GM19324 (cell line): ENCODE measurements at regions not wholly inside any gene's neighbourhood (a gene's known extent, or its start where the extent isn't known, plus 50 kb on each side); places are given as distances from the start of the nearest gene placed in this dataset.

Experiments used
- ATAC-seq: cut with Tn5 transposase; IDR thresholded peaks from one replicate; pipeline ENCODE4 v1.9.1; 2021; ENCODE audit warnings: mild to moderate bottlenecking, moderate library complexity; ENCODE audit not compliant: unreplicated experiment, low FRiP score

DNA sequence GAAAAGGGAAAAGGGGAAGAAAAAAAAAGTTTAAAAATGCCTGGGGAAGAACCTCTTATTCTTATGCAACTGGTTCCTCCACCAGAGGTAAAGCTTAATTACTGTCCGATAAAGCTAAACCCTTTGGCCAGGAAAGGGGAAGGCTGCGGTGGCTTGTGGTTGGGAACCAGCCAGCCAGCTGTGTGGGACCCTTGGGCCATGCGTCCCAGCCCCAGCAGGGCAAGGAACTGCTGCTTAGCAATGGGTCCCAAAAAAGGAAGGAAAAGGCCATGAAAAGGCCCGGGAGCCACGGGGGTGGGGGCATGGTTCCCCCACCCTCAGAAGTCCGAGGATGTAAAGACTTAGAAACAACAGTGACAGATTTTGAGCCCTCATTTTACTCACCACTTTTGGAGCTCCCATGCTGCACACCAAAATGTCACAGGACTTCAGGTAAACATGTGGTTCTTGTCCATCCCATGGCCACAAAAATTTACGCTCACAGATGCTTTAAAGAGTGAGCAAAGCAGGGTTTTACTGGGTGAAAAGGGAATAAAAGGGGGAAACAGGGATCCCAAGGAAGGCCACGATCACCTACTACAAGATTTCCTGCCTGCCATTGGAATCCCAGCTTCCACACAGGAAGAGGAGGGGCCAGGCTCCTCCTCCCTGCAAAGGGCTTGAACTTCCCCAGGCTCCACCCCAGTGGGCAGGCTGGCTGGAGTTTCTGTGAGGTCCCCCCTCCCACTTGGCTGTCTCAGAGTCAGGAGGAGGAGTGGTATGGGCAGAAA lies 1234.7 kb upstream of the GJE1 start:
- ATAC-seq: no peak

DNA sequence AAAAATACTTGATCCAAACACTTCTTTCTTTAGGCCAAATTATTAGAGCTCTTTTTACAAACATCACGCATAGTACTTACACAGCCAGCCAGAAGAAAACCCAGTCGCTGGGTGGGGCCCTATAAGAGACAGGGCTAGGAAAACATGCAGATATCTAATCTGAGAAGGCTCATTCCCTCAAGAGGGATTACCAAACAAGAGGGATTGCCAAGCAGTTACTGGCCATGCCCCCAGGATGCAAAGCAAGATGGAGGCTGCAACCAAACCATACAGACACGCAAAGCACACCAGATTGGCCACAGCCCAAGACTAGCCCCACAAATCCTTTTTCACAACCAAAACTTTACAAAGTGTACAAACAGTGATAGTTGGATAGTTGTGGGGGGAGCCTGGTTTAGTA lies 1235.4 kb upstream of the GJE1 start:
- ATAC-seq: no peak

DNA sequence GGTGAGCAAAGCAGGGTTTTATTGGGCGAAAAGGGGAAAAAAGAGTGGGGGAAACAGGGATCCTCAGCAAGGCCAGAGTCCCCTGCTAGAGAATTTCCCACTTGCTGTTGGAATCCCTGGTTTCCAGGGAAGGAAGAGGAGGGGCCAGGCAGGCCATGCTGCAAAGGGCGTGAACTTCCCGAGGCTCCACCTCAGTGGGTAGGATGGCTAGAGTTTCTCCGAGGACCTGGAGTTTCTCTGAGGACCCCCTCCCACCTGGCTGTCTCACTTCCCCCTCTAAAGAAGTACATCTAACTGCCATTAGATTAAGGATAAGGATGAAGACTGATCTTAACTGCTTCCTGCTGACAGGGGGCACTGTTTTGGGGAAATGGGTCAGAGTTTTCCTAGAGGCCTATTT lies 1239.3 kb upstream of the GJE1 start:
- no peak for ATAC-seq

DNA sequence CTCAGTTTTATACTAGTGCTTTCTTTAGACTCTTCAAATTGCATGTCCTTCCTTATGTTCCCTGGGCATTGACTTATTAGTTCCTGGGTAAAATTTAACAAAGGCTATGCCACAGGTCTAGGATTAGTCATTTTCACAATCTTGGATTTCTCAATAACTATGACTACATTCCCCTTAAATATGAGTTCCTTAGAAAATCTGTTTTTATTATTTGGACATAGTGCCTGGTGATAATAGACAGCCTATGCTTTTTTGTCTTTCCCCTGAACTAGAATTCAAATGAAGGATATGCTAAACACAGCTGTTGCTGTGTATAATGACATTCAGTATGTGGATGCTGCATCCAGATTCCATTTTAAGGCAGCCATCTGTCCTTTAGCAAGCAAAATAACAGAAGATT lies 1252.8 kb upstream of the GJE1 start:
- no peak for ATAC-seq

DNA sequence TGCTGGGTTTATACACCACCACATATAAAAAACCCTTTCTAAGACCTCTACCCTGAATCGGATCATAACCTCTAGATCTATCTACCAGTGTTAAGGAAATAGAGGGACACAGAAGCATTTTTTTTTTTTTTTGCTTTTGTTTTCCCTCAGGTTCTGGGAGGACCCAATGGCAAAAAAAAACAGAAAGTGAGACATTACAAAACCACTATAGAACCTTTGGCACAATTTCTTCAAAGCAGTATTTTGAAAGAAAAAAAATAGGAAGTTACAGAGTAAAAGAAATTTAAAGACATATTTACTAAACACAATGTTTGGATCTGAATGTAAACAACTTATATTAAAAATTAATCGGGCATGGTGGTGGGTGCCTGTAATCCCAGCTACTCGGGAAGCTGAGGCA lies 1258.7 kb upstream of the GJE1 start:
- no peak for ATAC-seq

DNA sequence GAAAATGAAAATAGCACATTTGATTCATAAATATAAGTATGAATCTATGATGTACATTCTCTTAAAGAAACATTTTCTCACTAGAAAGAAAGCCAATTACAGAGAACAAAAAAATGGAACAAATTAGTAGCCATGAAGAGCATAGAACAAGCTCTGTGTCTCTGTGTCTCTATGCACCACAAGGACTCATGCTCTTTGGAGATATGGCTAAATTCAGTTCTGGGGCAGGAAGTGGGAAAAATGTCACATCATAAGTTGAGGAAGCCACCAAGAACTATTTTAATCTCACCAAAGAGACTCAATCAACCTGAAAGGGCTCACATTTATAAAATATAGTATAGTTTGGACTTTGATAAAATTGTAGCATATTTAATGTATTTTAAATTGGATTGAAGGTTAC lies 1259.8 kb upstream of the GJE1 start:
- no peak for ATAC-seq

DNA sequence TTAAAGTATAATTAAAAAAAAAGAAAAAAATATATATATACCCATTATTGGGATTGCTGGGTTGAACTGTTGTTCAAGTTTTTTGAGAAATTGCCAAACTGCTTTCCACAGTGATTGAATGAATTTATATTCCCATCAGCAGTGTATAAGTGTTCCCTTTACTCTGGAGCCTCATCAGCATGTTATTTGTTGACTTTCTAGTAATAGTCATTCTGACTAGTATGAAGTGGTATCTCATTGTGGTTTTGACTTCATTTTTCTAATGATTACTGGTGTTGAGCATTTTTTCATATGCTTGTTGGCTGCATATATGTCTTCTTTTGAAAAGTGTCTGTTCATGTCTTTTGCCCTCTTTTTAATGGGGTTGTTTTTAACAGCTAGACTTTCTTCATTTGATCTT lies 1260.8 kb upstream of the GJE1 start:
- ATAC-seq: no peak

DNA sequence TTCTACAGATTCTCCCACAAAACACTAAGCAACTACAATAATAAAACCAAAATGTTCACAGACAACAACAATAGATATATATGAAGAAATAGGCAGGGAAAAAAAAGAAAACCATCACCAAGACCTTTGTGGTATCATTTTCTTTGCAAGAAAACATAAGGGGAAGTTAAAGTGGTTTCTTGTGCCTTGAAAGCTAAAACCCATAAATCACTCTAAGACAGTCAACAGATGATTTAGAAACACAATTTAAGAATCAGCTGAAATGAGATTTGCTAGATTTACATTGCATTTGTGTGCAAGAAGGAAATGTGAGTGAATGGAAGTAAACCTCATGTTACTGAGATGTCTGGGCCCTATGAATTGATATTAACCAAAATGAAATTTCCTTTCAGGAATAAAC lies 1265.4 kb upstream of the GJE1 start:
- ATAC-seq: no peak

DNA sequence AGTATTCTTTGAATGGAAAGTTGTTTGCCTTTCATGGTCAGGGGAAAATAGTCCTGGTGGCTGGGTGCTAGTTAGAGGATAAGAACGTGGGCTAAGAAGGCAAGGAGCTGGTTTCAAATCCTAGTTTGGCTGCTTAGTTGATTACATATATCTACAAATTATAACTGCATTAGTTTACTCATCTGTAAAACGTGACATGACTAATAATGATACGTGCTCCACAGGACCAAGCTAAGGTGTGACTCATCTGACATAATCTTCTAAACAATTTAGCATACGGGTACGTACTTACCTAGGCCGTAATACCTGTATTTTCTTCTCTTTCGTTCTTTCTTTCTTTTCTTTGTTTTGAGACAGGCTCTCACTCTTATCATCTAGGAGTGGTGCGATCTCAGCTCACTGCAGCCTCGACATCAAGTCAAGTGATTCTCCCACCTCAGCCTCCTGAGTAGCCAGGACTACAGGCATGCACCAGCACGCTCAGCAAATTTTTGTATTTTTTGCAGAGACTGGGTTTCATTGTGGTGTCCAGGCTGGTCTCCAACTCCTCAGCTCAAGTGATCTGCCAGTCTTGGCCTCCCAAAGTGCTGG lies 1274.2 kb upstream of the GJE1 start:
- no peak for ATAC-seq

DNA sequence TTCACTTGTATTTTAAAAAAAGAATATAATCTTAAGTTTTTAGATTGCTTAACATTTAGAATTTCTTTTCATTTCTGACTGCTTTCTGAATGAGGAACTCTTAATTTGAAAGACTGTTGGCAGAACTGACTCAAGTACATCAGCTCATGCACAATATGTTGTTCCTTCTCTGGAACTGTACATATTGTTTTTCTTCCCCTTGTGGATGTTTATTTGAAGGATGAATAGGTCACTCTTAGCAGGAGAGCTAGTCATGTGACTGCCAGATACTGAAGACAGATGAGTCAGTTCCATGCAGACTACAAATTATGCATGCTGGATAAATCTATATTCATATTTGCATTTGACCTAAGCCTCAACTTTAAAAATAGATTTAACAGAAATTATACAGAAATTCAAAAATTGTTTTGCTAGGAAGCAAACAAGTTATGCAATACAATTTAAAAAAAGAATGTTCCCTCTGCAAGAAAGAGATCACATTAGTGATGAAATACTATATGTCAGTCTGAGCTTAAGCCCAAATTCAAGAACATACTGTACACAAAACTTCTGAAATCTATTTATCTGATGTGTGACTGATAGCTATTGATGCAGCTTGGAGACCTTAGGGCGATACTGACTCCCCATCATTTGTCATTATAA lies 1274.9 kb upstream of the GJE1 start:
- no peak for ATAC-seq

DNA sequence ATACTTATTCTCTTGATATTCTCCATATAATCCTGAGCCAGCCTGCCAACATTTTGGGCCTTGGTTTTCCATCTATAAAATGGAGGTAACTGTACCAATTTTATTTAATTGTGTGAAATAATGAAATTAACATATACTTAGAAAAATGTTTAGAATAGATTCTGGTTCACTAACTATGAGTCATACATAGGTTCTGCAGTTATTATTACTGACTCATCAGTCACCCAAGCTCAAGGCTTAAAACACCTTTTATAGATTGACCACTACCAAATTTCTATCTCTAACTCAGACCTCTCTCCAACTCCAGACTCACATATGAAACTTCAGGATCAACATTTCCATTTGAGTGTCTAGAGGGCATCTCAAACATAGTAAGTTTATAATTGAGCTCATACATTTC lies 1277.2 kb upstream of the GJE1 start:
- no peak for ATAC-seq

DNA sequence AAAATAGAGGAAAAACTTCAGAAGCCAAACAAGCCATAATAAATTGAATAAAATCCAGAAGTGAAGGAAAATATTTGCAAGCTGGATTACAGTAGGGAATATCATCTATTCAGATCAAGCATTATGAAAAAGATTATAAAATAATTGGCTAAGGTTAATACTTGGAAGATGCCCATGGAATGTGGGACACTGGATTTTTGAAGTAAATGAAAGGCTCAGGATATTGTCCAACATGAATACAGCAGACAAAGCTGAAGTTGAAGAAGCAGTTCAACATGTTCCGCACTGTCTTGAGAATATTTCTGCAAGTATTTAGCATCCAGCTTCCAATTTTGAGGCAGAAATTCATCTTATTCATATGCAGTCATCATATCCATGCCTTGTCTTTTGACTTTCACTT lies 1278.4 kb upstream of the GJE1 start:
- ATAC-seq: no peak

DNA sequence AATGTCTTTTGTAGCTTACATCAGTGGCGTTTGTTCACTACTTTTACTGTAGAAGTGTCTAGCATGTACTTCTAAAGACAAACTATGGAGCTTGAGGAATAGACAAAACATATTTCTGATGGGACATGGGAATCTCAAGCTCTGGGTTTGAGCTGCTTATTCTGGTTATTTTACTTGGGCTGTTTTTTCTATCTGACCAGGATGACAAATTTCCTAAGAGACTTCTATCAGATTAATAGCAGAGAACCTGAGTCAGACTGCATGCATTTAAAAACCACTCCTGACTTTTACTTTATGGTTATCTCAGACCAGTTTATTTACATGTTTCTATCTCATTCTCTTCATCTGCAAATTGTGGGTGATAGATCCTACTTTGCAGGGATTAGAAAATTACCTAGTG lies 1282.3 kb upstream of the GJE1 start:
- ATAC-seq: no peak

DNA sequence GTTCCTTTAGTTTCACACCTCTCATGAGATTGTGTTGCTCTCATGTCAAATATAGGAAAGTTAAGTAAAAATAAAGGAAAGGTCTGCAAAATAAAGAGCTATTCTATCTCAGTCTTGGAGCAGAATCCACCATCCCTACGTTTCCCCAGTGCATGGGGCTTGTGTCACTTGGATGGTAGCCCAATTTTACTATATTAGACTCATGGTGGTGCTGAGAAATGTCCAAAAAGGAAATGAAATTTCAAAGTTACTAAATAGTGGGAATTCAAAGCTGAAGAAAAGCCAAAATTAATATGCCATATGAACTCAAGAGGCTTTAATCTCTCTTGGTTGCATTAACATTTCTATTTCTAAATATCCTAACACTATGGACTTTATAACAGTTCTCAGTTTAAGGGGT lies 1283.3 kb upstream of the GJE1 start:
- ATAC-seq: no peak

DNA sequence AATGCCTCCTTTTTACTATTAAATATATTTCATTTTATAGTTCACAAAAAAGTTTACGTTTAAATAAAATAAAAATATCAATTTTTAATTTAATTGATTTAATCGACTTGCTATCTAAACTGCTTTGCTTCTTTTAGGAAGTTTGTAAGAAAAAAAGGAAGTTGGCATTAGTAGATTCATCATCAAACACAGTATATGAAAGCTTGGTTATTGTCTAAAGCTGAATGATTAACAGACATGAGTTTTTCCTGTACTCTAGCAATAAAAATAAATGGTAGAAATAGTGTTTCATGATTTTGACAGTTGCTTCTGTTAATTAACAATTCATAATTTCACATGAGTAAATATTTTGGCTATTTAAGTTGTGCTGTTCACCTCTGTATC lies 1285.5 kb upstream of the GJE1 start:
- no peak for ATAC-seq

DNA sequence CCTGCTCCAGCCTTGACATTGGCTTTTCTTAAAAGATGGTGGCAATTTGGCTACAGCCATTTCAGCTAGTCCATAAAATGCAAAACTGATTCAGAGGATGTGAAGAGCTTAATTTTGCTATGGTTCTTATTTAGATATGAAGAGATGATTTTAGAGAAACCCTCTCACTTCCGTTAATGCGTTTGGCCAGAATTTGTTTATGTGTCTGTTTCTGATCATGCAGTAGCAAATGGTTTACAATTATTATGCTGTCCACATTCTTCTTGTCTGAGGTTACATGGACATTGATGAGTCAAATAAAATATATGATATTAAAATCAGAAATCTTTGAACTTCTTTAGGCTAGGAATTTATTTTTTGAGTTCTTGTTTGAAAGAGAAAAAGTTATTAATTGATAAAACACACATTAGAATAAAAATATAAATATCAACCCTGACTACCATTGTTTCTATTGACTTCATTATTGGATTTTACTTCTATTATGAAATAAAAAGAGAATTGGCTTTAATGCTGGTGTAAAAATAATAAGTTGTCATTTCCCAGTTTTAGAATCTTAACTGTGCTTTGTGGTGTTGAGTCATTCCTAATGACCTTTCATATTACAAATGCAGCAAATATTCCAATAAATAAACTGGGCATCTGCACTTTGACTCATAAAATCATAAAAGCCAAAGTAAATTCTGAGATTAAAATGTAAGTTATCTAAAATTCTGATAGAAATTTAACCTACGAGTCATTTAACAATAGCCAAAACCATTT lies 1286.0 kb upstream of the GJE1 start:
- no peak for ATAC-seq

DNA sequence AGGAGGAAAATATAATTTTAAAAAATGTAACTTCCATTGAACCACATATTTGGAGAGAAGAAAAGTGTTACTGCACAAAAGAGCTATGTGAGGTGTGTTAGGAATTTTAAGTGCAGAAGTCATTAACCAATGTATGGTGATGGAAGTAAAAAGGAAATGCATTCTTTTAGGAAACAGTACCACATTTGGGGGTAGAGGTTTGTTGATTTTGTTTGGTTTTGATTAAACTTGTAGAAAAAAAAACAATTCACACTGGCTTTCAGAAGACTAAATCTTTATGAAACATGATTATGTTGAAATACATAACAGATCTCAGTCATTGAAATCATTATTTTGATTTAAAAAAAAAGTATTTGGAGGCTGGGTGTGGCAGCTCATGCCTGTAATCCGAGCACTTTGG lies 1287.0 kb upstream of the GJE1 start:
- ATAC-seq: no peak

DNA sequence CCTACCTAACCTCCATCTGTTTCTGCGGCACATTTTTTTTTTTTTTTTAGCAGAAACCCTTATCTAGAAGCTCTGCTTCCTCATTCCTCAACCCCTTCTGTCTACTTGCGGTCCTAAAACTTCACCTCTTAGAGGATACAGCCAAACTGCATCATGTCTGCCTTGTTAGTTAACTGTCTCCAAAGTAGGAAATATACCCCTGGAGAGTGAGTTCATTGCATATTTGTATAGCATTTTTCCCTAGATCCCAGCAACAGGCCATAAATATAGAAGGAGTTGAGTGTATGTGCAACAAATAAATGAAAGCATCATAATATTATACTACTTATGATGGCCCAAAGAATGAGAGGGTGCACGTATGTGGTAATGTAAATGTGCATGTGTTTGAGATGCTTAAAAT lies 1288.6 kb upstream of the GJE1 start:
- ATAC-seq: no peak

DNA sequence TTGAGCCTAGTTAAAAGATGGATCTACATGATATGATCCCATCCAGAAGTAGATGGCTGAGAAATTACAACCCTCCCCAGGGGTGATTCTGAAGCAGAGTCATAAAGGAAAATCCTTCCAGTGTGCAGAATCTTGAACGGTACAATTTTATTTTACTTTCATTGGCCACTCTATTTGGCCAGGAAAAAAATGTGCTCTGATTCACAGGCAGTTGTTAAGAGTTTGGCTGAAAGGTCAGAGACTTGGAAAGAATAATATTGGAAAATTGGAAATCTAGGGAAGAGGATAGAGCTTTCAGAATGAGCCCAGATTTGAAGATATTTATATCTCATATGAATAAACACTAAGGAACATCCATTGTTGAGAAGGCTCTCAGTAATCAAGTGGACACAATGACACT lies 1299.3 kb upstream of the GJE1 start:
- no peak for ATAC-seq

DNA sequence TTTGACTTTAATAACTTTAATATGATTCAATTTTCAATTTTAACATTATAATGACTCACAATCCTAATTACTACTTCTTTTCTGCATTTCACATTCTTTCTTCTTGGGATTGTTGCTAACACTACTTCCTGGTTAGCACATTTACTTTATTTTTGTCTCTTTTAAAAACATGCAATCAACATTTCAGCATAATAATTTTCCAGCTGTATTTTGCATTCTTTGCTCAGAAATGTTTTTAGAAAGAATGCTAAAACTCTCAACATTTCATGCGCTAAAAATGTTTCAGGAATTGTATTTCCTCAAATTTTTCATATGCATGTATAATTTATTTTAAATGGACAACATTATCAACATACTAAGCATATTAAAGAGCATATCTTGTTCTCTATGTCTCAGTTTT lies 1302.1 kb upstream of the GJE1 start:
- no peak for ATAC-seq

DNA sequence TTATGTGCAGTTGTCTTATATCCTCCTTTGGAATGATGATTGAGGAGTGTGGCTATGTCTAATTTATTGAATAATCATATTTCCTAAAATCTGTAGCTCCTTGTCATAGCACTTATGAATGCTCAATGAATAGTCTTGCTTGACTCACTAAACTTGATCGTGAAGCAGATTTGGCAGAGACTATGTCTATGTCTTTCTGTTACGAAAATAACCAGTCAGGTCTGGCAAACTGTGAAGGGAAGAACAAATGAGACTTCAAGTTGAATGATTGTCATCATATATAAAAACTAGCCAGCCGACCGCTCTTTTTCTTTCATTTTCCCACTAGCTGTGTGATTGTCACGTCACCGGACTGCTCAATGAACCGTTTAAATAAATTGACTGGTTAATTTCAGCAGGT lies 1303.9 kb upstream of the GJE1 start:
- ATAC-seq: no peak
